MCF 10A (cell line): ENCODE measurements at regions not wholly inside any gene's neighbourhood (a gene's known extent, or its start where the extent isn't known, plus 50 kb on each side); places are given as distances from the start of the nearest gene placed in this dataset.

ENCODE experiments used
- BruUV-seq: library from RNA; stranded (reverse); fragments of 400-500 nt; replicated peaks from 2 replicates; lab custom pipeline; 2021; lab: Mats Ljungman, UMichigan
- CTCF ChIA-PET: fragments of 300-600 bp; sonication (Branson Sonifier 250); formaldehyde crosslinking; extraction: SDS; loops from one replicate; lab custom pipeline; 2021; ENCODE audit warnings: antibody characterized with exemption, inconsistent platforms; lab: Yijun Ruan, JAX
- POLR2A ChIA-PET: fragments of 300-600, 350-650 bp; sonication (Branson Sonifier 250); formaldehyde crosslinking; extraction: SDS; loops from one replicate; lab custom pipeline; 2020; ENCODE audit warnings: antibody characterized with exemption, inconsistent platforms; lab: Yijun Ruan, JAX
- DNase-seq: peaks from one replicate; pipeline ENCODE4 v3.0.0-alpha.2; 2018; ENCODE audit not compliant: unreplicated experiment
- H3K27ac Mint-ChIP-seq: one replicate; pipeline ENCODE4 v1.8.0; 2022; ENCODE audit warnings: mild to moderate bottlenecking, low read depth, mixed read lengths; ENCODE audit not compliant: unreplicated experiment
- H3K27me3 Mint-ChIP-seq: one replicate; pipeline ENCODE4 v1.8.0; 2022; ENCODE audit warnings: mixed read lengths; ENCODE audit not compliant: insufficient read depth, unreplicated experiment
- H3K36me3 Mint-ChIP-seq: one replicate; pipeline ENCODE4 v1.8.0; 2022; ENCODE audit warnings: mild to moderate bottlenecking, moderate library complexity, mixed read lengths; ENCODE audit not compliant: insufficient read depth, unreplicated experiment
- H3K4me1 Mint-ChIP-seq: one replicate; pipeline ENCODE4 v1.8.0; 2022; ENCODE audit warnings: mixed read lengths; ENCODE audit not compliant: insufficient read depth, unreplicated experiment
- H3K4me3 Mint-ChIP-seq: one replicate; pipeline ENCODE4 v1.8.0; 2022; ENCODE audit warnings: mild to moderate bottlenecking, moderate library complexity, mixed read lengths; ENCODE audit not compliant: unreplicated experiment
- H3K9me3 Mint-ChIP-seq: one replicate; pipeline ENCODE4 v1.8.0; 2022; ENCODE audit warnings: mixed read lengths; ENCODE audit not compliant: unreplicated experiment
- intact Hi-C: fragments of 100-400 bp; cut with micrococcal nuclease; formaldehyde crosslinking; loops from 2 replicates; pipeline ENCODE4 v1.14.1; 2022
- TF ChIP-seq, protein P1 (sequence below): fragments of 200-600 bp; IDR thresholded peaks from one replicate; pipeline ENCODE4 v1.8.0; 2022; ENCODE audit warnings: antibody characterized with exemption, mild to moderate bottlenecking; ENCODE audit not compliant: unreplicated experiment

DNA sequence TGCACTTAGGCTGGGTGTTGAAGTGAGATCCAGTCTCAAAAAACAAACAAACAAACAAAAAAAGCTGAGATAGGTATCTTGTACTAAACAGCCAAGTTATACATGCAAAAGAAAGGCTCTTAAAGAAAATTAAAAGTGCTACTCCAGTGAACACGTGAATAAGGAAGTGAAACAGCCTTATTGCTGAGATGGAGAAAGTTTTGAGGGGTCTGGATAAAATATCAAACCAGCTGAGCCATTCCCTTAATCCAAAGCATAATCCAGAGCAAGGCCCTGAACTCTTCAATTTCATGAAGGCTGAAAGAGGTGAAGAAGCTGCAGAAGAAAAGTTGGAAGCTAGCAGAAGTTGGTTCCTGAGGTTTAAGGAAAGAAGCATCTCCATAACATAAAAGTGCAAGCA, 360.5 kb upstream of the DAB1 start:
- POLR2A ChIA-PET: no interaction called here
- no TSS peak for BruUV-seq

DNA sequence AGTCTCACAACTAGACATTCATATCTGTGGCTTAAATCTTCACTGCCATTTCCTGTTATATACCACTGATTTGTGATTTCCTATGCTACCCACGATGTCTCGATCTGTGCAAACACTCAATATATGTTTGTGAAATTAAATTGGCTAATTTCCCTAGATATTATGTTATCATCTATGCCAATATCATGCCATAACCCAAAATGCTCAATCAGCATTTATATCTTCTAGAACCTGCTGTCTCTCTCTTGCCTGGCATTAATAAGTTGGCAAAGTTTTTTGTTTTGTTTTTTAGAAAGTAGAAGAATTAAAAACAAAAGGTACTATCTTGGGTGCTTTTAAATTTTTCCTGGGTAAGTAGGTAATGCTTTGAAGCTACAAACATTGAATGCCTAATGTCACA, 358.5 kb upstream of the DAB1 start:
- Mint-ChIP-seq H3K27me3 (peaks cover 21% of the 10 kb centered on the region), H3K4me1 (no peaks in the 10 kb centered on the region), H3K9me3 (no peaks in the 10 kb centered on the region), H3K4me3 (no peak overlapping the region), H3K36me3 (no peaks in the 10 kb centered on the region), H3K27ac (no peak overlapping the region)
- intact Hi-C loops: no loop called here
- CTCF ChIA-PET: interaction anchor here (0.6 kb wide), 1 partner anchor 10 kb away, joined by 3 read pairs; no protein-coding TSS in a partner anchor
- POLR2A ChIA-PET: no interaction called here
- BruUV-seq: no TSS peak
- TF ChIP-seq, protein P1, sequence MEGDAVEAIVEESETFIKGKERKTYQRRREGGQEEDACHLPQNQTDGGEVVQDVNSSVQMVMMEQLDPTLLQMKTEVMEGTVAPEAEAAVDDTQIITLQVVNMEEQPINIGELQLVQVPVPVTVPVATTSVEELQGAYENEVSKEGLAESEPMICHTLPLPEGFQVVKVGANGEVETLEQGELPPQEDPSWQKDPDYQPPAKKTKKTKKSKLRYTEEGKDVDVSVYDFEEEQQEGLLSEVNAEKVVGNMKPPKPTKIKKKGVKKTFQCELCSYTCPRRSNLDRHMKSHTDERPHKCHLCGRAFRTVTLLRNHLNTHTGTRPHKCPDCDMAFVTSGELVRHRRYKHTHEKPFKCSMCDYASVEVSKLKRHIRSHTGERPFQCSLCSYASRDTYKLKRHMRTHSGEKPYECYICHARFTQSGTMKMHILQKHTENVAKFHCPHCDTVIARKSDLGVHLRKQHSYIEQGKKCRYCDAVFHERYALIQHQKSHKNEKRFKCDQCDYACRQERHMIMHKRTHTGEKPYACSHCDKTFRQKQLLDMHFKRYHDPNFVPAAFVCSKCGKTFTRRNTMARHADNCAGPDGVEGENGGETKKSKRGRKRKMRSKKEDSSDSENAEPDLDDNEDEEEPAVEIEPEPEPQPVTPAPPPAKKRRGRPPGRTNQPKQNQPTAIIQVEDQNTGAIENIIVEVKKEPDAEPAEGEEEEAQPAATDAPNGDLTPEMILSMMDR: no peak
- DNase-seq: no peak

More for the DNA sequence above, 360.5 kb upstream of the DAB1 start:
- Mint-ChIP-seq H3K4me3 (no peak overlapping the region), H3K27me3 (peaks cover 2% of the 10 kb centered on the region), H3K36me3 (no peaks in the 10 kb centered on the region), H3K27ac (no peak overlapping the region), H3K9me3 (no peaks in the 10 kb centered on the region), H3K4me1 (no peaks in the 10 kb centered on the region)
- DNase-seq: no peak
- TF ChIP-seq, protein P1: no peak
- intact Hi-C loops: no loop called here
- CTCF ChIA-PET: interaction anchor here (1.1 kb wide), 1 partner anchor 15 kb away, joined by 3 read pairs; no protein-coding TSS in a partner anchor

DNA sequence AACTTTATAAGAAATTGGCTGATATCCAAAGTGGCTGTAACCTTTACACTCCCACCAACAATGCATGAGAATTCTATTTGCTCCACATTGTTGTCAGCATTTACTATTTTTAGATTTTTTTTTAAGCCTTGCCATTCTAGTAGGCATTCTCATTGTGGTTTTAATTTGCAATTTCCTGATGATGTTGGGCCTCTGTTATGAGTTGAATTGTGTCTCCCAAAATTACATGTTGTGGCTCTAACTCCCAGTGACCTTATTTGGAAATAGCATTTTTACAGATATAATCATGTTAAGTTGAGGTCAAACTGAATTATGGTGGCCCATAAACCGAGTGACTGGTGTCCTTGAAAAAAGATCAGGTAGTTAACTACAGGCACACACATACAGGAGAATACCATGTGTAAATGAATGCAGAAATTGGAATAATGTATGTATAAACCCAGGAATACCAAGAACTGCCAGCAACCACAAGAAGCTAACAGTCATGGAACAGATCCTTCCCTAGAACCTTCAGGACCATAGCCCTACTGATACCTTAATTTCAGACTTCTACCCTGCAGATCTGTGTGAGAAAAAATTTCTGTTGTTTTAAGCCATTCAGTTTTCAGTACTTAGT, 348.8 kb upstream of the DAB1 start:
- ChIA-PET POLR2A (no interaction called here), CTCF (no interaction called here)
- no TSS peak for BruUV-seq
- no peaks in the 10 kb centered on the region for H3K4me1 Mint-ChIP-seq
- no peak overlapping the region for H3K4me3 Mint-ChIP-seq
- no peaks in the 10 kb centered on the region for H3K36me3 Mint-ChIP-seq
- peaks cover 3% of the 10 kb centered on the region for H3K27me3 Mint-ChIP-seq
- TF ChIP-seq, protein P1: no peak
- H3K9me3 Mint-ChIP-seq: no peaks in the 10 kb centered on the region
- intact Hi-C loops: no loop called here
- DNase-seq: no peak
- H3K27ac Mint-ChIP-seq: no peak overlapping the region

DNA sequence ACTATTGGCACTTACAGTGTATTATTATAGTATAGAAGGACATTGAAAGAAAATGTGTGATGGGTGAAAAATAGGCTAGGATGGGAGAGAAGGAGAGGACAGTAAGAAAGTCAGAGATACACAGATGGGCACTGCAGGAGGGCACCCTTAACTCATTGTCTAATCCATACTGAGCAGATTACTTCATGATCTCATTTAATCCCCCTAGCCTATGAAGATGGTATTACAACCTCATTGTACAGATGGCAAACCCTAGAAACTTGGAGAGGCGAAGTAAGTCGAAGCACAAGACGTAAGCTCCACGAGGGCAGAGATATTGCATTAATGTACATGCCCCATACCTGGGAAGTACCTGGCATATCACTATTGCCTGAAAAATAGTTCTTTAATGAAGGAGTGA, 346.9 kb upstream of the DAB1 start:
- BruUV-seq: no TSS peak
- TF ChIP-seq, protein P1: no peak
- intact Hi-C loops: no loop called here
- Mint-ChIP-seq H3K4me1 (no peaks in the 10 kb centered on the region), H3K36me3 (no peaks in the 10 kb centered on the region), H3K4me3 (no peak overlapping the region), H3K27me3 (no peaks in the 10 kb centered on the region), H3K9me3 (no peaks in the 10 kb centered on the region), H3K27ac (no peak overlapping the region)
- POLR2A ChIA-PET: no interaction called here
- peak; percentile 14 for DNase-seq
- CTCF ChIA-PET: interaction anchor here (0.6 kb wide), 1 partner anchor 779 kb away, joined by 4 read pairs; no protein-coding TSS in a partner anchor
